AG04450 (cell line): ENCODE measurements at regions not wholly inside any gene's neighbourhood (a gene's known extent, or its start where the extent isn't known, plus 50 kb on each side); places are given as distances from the start of the nearest gene placed in this dataset.

Experiments used
- CTCF ChIA-PET: fragments of 300-600, 350-600 bp; formaldehyde crosslinking; extraction: SDS; loops from one replicate; lab custom pipeline; 2022; ENCODE audit warnings: antibody characterized with exemption, inconsistent platforms; lab: Charles Lee
- POLR2A ChIA-PET: fragments of 350-600 bp; formaldehyde crosslinking; extraction: SDS; loops from one replicate; lab custom pipeline; 2021; ENCODE audit warnings: antibody characterized with exemption, inconsistent platforms; lab: Yijun Ruan, JAX
- DNase-seq: peaks from one replicate; pipeline ENCODE4 v3.0.0-alpha.2; 2011; ENCODE audit warnings: low read depth, low spot score
- H3K27ac ChIP-seq: one replicate; pipeline ENCODE4 v1.5.1; 2012; ENCODE audit warnings: low read depth, low read length, control low read depth
- H3K27me3 ChIP-seq: one replicate; pipeline ENCODE4 v1.6.0; 2012; ENCODE audit warnings: low read length; ENCODE audit not compliant: control insufficient read depth, insufficient read depth
- H3K4me3 ChIP-seq: 2 replicates; pipeline ENCODE4 v1.5.1; 2011; ENCODE audit warnings: mild to moderate bottlenecking, low read depth, low read length, control low read depth
- H3K9me3 ChIP-seq: 2 replicates; pipeline ENCODE4 v1.5.1; 2012; ENCODE audit warnings: low read length; ENCODE audit not compliant: control insufficient read depth, insufficient read depth
- CTCF ChIP-seq: IDR thresholded peaks from 2 replicates; pipeline ENCODE4 v1.5.1; 2011; ENCODE audit warnings: low read depth, low read length, control low read depth, inconsistent platforms

GRCh38 chr11:127656116-127656836 lies 655.7 kb upstream of the KIRREL3 start:
- DNase-seq, result no peak
- peaks cover 4% of the 10 kb centered on the region; the same call in 1 of the 2 replicates for H3K9me3 ChIP-seq
- no peak overlapping the region for H3K27ac ChIP-seq
- no peak for TF ChIP-seq CTCF
- ChIA-PET POLR2A (no interaction called here), CTCF (no interaction called here)
- H3K27me3 ChIP-seq, result no peaks in the 10 kb centered on the region
- no peak overlapping the region for H3K4me3 ChIP-seq

GRCh38 chr11:127653076-127653475 lies 652.5 kb upstream of the KIRREL3 start:
- CTCF ChIA-PET, result no interaction called here
- TF ChIP-seq CTCF, result no peak

DNA sequence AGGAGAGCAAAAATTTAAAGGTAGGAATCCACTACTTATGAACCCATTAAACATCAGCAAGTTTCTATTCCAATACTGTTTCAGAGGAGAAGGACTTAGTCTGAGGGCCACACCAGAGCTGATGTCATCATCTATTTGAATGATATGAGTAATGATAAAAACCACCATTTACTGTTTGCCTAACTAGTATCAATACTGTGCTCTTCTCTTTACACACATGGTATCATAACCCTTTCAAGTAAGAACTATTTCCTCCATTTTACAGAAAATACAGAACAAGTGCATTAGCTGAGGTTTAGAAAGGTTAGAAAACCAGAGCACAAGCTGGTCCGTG lies 651.3 kb upstream of the KIRREL3 start:
- DNase-seq, result no peak
- no peak overlapping the region for H3K4me3 ChIP-seq
- H3K27ac ChIP-seq, result no peak overlapping the region
- no peaks in the 10 kb centered on the region for H3K27me3 ChIP-seq
- CTCF ChIA-PET, result no interaction called here
- no peaks in the 10 kb centered on the region for H3K9me3 ChIP-seq
- POLR2A ChIA-PET, result no interaction called here
- no peak for TF ChIP-seq CTCF

More at GRCh38 chr11:127653076-127653475, 652.5 kb upstream of the KIRREL3 start:
- Histone ChIP-seq H3K9me3 (peaks cover 4% of the 10 kb centered on the region; the same call in 1 of the 2 replicates), H3K27ac (no peak overlapping the region), H3K27me3 (no peaks in the 10 kb centered on the region), H3K4me3 (no peak overlapping the region)
- POLR2A ChIA-PET, result no interaction called here
- no peak for DNase-seq

DNA sequence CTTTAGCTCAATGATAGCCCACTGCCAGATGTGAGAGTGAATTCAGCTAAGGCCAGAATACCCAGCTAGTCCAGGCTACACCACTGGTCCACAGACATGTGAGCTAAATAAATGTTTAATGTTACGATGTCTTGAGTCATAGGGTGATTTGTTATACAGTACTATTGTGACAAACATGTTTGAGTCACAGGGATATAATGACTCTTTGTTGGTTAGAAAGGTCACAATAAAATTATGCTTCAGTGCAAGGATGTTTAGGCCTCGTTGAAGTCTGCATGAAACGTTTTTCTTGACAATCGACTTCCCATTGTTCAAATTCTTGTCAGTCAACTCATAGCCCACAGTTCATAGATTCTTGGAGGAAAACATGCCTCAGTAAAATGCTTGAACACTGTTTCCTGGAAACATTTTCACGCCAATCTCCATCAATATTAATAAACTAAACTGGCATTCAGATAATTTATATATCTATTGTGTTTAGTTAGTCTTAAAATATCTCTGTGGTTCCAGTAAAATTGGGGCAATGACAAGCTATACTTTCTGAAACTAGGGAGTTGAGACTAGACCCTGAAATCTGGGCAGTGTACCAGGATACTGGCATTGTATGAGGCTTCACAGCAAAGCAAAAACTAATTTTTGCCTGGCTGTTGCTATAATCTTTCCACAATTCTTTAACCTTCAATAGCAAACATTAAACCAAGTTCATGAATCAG lies 650.8 kb upstream of the KIRREL3 start:
- H3K4me3 ChIP-seq, result no peak overlapping the region
- ChIA-PET POLR2A (no interaction called here), CTCF (interaction anchor here (0.6 kb wide), 1 partner anchor 1305 kb away, joined by 3 read pairs; no protein-coding TSS in a partner anchor)
- no peak for TF ChIP-seq CTCF
- H3K27ac ChIP-seq, result peak overlapping the region; percentile 11
- peak; percentile 59 for DNase-seq
- no peaks in the 10 kb centered on the region for H3K9me3 ChIP-seq
- H3K27me3 ChIP-seq, result no peaks in the 10 kb centered on the region

GRCh38 chr11:127649958-127650357 lies 649.4 kb upstream of the KIRREL3 start:
- DNase-seq, result no peak
- CTCF ChIA-PET, result no interaction called here
- Histone ChIP-seq H3K27ac (no peak overlapping the region), H3K4me3 (no peak overlapping the region), H3K9me3 (no peaks in the 10 kb centered on the region), H3K27me3 (no peaks in the 10 kb centered on the region)
- TF ChIP-seq CTCF, result no peak
- POLR2A ChIA-PET, result no interaction called here
